HG03025 (cell line): ENCODE measurements at regions not wholly inside any gene's neighbourhood (a gene's known extent, or its start where the extent isn't known, plus 50 kb on each side); places are given as distances from the start of the nearest gene placed in this dataset.
"Not testable (repeated sequence)": the region's sequence is repeated elsewhere in the genome, so short reads cannot be mapped to it uniquely, and the experiment has no call there.

Experiments
- ATAC-seq: cut with Tn5 transposase; IDR thresholded peaks from one replicate; pipeline ENCODE4 v1.9.1; 2021; ENCODE audit warnings: mild to moderate bottlenecking, moderate library complexity; ENCODE audit not compliant: unreplicated experiment, low FRiP score

DNA sequence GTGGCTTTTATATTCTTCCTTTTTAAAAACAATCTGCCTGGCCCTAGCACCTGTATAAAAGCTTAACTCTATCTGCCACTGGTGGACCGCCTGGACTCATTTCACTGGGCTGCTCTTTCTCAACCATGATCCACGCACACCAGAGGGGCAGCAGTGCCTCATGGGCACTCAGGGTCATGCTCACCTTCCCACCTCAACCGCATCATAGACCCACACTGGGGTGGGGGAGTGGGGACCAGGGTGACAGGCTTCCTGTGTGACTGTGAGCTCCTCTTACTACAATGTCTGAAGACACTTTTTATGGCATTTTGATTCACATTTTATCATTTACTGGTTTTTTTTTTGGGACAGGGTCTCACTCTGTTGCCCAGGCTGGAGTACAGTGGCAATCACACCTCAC, 4038.8 kb upstream of the TPTE start:
- not testable (repeated sequence) for ATAC-seq

DNA sequence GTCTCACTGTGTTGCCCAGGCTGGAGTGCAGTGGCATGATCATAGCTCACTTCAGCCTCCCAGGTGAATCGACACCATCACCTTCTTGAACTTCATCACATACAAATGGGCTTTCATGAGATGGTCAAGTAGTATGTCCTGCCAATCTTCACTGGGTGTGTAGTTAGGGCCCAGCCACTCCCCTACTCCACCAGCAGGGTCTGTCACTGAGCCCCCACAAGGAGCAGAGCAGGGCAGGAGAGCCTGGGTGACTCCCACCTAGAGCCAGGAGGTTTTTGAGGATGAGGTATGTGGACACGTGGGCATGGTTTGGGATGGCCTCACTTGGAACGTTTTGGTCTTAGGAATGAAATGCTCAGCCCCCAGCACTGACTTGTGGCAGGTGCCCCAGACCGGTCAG, 4037.7 kb upstream of the TPTE start:
- not testable (repeated sequence) for ATAC-seq

DNA sequence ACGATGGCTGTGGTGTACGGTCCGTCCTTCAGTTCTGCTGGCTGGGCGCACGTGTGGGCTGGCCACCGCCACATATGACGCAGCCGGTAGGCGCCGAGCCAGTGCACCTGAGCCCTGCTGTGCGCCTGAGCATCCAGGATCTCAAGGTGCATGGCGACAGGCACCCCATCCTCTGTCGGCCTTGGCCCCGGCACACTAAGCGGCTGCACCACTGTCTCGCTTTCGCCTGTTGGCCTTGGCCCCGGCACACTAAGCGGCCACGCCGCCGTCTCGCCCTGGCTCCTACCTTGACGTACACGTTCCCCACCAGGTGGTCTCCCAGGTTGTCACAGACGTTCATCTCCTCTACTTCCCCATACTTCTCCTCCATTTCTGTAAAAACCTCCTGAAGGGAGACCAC, 4034.6 kb upstream of the TPTE start:
- not testable (repeated sequence) for ATAC-seq

DNA sequence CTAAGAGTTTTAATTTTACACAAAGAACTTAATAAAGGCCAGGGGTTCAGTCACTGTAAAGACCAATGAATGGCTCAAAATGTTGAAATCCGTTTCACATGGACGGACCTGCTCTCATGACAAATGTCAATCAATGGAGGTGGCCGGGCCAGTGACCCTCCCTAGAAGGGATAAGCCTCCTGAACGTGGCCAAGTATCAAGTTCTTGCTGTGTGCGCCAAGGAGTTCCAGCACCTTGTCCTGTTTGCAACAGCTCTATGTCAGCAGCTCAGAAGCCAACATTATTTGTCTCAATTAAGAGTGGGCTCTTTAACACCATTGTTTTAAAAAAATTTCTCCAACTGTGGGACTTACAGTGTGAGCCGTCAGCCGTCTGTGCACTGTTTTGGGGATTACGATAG, 4028.7 kb upstream of the TPTE start:
- ATAC-seq = not testable (repeated sequence)

DNA sequence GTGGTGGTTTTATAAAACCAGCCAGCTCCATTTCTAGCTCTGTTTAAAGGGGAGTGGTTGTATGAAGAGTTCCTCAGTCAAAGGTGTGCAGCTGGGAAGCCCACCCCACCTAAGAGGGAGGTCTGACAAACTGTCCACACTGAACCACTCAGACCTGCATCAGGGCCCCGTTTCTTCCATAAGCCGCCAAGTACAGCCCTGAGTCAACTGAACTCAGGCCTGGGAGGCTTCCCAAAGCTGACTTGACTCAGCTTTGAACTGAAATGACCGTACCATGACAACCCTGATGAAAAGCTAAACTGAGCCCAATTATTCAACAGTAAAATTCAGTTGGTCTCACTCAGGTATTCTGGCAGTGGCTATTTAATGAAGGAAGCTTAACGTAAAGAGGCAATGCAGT, 4027.4 kb upstream of the TPTE start:
- ATAC-seq = not testable (repeated sequence)

DNA sequence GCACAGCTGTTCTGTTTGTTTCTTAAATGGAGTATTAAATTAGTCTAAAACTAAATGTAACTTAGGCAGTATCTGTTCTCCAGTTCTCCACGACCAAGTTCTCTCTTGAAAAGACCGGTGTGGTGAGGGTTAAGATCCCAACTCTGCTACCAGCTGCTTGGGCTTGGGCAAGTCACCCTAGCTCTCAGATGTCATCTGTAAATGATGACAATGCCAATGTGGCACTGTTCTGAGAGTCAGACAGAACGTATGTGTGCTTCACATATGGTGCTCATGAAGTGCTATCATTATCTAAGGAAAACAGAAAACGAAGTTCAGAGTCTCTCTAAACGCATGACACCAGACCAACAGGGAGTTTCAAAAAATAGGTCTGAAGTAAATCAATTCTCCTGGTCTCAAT, 4025.0 kb upstream of the TPTE start:
- not testable (repeated sequence) for ATAC-seq

DNA sequence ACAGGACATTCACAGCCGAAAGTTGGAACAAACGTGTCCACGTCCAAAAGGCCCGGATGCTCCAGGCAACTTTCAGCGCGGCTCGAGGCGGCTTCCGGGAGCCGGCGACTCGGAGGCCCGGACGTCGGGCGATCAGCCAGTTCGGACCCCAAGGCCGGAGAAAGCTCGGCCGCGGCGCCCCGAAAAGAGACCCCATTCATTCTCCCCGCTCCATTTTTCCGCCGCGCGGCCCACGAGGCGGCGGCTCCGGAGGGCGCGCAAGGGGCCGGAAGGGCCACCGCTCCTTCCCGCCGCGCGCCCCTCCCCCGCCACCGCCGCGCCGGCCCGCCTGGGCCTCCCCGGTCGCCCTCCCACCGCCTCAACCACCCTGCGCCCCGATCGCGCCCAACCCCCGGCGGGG, 4022.7 kb upstream of the TPTE start:
- ATAC-seq = peak; percentile 21

DNA sequence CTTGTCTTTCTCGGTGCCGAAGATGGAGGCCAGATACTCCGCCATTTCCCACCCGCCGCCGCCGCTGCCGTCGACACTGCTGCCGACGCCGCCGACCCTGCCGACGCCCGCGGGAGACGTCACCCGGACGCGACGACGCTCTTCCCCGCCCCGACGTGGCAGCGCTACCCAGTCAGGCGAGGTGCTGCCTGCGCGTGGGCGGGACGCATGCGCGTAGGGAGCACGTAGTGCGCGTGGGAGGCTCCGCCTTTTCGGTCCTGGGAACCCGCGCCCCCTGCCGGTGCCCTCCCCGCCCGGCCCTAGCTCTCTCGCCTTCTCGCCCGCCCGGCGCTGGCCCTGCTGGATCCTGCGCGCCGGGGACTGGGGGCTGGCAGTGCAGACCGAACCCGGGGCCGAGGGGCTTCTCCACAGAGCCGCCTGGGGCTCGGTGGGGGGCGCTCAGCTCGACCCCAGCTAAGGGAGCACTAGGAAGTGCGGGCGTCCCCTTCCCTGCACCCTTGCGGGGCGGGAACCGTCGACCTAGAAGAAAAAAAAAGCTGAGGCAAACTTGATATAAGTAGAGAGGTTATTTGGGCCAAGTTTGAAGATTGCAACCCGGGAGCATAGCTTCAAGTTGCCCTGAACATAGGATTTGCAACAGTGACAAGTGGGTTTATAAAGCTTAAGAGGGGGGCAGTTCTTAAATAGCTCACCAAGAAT, 4022.1 kb upstream of the TPTE start:
- peak; percentile 86 for ATAC-seq

DNA sequence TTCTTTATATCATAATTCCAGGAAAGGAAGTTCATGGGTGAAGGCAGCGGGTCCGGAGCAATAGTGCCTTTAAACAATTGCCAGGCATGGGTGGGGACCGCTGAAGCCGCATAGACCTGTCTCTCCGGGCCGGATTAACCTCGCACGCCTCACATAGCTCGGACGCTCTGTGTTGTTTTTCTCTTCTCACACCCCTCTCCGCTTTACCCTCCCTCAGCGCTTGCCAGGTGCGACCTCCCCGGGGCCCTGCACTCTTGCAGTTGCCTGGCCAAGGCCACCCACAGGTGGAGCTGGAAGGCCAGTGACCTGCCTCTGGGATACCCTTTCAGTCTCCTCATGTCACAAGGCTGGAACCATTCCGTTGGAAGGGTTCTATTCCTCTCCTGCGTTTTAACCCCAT, 4021.5 kb upstream of the TPTE start:
- ATAC-seq = not testable (repeated sequence)

DNA sequence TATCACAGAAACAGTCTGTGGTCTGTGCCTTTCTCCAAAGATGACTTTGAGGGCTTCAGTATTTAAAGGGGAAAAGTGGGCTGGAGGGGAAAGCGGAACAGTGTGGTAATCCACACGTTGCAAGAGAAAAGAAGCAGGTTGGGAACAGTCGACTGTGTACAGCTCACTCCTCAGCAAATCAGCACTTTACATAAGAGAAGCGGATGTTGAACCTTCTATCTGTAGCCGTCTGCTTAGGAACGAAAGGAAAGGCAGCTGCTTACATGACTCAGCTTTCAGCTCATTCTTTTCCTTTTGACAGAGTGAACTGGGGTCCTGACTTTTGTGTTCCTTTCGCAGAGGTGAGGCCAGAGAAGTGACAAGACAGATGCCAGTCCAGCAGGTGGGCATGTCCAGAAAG, 4020.7 kb upstream of the TPTE start:
- ATAC-seq = not testable (repeated sequence)

DNA sequence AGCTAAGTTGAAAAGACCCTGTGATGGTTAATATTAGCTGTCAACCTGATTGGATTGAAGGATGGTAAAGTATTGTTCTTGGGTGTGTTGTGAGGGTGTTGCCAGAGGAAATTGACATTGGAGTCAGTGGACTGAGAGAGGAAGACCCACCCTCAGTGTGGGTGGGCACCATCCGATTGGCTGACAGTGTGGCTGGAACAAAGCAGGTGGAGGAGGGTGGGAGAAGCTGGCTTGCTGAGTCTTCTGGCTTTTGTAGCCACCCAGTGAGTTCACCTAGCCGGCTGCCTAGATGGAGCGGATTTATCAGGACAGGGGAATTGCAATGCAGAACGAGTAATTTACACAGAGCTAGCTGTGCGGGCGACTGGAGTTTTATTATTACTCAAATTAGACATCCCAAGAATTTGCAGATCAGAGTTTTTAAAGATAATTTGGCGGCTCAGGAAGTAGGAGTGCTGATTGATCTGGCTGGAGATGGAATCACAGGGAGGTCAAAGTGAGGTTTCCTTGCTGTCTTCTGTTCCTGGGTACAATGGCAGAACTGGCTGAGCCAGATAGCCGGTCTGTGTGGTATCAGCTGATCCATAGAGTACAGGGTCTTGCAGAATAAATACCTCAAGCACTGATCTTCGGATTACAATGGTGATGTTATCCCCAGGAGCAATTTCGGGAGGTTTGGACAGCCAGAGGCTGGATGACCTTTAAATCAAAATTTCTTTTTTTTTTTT, 4015.1 kb upstream of the TPTE start:
- ATAC-seq = not testable (repeated sequence)

DNA sequence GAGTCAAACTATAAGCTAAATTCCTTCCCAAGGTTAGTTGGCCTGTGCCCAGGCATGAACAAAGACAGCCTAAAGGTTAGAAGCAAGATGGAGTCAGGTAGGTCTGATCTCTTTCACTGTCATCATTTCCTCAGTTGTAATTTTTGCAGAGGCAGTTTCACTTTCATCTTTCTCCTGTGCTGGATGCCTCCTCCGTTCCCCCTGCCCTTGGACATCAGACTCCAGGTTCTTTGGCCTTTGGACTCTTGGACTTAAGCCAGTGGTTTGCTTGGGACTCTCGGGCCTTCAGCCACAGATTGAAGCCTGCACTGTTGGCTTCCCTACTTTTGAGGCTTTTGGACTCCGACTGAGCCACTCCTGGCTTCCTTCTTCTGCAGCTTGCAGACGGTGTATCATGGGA, 4013.8 kb upstream of the TPTE start:
- ATAC-seq = not testable (repeated sequence)

DNA sequence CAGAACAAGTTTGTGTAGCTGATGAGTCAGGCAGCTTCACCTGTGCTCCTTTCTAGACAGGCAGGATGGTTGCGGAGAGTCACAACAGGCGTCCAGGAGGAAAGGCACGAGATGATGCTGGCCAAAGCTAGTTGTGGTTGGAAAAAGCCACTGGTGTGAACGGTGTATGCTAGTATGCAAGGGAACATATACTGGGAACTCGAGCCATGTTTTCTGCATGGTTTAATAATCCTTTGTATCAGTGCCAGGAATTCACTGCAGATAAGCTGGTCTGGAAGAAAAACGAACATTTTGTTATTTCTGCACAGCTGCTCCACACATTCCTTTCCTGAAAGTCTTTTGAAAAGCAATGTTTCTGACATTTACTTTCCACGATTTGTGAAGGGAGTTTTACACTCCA, 3999.6 kb upstream of the TPTE start:
- ATAC-seq = not testable (repeated sequence)

DNA sequence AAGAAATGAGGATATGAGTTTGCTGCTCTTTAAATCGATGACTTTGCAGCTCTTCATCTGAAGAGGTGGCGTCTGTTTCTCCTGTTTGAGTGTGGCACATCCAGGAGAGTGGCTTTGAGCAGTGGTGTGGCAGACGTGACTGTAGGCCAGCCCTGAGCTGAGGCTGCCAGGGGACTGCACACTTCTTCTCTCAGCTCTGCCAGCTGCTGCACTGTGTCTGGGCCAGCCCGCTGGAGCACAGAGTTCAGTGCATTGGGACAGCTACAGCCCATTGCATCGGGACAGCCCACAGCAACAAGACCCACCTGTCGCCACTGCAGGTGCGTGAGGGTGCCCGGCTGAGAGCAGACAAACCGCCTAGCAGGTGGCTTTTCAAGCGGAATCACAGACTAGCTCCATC, 3995.2 kb upstream of the TPTE start:
- not testable (repeated sequence) for ATAC-seq

DNA sequence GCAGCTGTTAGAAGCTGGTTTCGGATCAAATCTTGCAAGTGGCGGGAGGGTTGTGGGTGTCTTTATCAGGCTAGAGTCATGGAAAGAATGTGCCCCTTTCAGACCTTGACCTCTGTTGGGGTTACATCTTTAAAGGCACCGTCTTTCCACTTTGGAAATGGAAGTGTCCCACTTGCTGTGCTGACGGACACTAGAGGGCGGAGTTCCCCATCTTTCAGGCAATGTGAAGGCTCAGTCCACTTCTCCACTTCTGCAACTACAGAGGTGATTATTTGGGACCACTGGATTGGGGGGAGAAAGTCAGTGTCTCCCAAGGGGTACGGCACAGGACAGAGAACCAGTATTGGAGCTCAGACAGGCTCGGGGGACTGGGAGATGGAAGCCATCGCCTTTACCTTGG, 3990.7 kb upstream of the TPTE start:
- ATAC-seq = not testable (repeated sequence)

DNA sequence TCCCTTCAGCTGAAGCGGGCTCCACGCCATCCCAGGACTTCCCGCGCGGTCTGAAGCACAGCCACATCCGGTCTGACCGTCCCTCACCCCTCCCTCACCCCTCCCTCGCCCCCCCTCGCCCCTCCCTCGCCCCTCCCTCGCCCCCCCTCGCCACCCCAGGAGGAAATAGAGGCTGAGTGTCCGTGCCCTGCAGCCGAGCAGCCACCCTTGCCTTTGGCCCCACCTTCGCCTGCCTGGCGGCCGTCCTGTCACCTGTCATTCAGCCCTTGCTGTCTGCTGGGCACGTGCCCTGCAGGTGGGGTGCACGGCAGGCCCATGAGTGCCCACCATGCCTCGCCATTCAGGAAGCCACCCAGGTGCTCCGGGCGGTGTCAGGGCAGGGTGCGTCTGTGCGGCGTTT, 3988.1 kb upstream of the TPTE start:
- not testable (repeated sequence) for ATAC-seq

DNA sequence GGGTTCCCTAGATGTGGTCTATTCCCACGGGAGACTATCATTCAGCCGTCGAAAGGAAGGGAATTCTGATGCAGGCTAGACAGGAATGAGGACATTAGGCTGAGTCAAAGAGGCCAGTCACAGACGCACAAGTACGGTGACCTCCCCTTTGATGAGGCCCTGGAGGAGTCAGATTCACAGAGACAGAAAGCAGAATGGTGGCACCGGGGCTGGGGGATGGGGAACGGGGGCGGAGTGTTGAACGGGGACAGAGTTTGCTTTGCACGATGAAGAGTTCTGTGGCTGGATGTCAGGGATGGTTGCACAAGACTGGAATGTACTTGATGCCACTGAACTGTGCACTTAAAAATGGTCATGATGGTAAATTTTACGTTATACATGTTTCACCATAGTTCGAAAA, 3983.1 kb upstream of the TPTE start:
- ATAC-seq = not testable (repeated sequence)

DNA sequence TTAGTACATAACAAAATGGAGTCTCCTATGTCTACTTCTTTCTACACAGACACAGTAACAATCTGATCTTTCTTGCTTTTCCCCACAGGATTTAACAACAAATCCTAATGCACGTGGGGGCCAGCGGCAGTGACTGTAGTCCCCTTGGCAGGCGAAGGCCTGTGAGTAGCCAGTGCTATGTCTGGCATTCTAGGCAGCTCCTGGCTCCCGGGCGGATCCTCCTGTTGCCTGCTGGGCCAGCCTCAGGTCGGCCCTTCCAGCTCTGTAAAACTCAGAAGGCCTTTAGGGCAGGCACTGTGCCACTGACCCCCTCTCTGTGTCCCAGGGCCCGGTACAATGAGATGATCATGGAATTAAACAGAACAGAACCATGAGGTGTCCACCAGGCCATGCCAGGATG, 3981.7 kb upstream of the TPTE start:
- not testable (repeated sequence) for ATAC-seq

DNA sequence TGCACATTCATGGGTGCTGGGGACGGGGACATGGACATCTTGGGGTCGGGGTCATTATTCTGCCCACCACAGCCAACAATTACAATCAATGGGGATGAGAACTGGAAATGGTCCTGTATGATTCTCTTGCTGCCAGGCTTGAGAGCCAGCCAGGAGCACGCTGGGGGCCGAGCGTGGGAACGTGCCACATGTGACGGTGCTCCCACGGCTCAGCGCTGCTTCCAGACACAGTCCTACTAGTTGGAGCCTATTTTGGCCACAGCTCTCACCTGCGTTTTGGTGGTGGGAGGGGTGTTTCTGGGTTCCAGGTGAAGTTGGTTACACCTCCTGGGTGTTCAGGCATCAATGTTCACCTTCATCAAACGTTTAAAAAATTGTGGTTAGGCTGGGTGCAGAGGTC, 3980.3 kb upstream of the TPTE start:
- not testable (repeated sequence) for ATAC-seq

DNA sequence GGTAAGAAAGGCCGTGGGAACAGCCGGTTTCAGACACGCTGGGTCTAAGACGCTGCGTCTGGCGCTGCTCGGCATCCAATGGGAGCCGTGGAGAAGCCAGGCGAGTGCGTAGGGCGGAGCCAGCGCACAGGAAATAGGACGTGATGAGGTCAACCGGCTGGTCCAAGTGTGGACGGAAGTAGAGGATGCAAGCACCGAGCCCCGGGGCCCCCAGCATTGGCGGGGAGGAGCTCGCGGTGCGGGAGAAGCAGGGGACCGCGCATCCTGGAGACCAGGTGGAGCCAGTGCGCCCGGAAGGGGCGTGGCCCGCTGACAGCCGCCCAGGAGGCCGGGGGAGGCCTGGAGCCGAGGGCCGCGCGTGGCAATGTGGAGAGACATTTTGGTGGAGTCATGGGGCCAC, 3976.1 kb upstream of the TPTE start:
- ATAC-seq = not testable (repeated sequence)

DNA sequence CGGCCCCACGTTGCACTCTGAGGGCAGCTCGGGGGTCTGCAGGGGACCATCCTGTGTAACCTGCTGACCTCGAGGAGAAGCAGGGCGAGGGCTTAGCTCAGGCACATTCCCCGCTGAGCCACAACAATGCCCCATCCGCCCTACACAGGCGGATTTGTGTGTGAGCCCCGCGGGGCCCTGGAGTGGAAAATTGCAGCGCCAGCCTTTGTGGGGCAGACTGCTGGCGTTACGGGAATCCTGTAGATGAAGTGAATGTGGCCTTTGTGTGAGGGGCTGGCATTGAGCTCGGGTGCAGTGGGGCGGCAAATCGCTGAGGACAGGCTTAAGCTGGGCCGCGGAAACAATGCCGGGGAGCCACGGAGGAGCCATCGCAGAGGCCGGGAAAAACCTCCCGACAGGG, 3970.3 kb upstream of the TPTE start:
- not testable (repeated sequence) for ATAC-seq
